ENCODE measurements at regions not wholly inside any gene's neighbourhood (a gene's known extent, or its start where the extent isn't known, plus 50 kb on each side); places are given as distances from the start of the nearest gene placed in this dataset.

DNA sequence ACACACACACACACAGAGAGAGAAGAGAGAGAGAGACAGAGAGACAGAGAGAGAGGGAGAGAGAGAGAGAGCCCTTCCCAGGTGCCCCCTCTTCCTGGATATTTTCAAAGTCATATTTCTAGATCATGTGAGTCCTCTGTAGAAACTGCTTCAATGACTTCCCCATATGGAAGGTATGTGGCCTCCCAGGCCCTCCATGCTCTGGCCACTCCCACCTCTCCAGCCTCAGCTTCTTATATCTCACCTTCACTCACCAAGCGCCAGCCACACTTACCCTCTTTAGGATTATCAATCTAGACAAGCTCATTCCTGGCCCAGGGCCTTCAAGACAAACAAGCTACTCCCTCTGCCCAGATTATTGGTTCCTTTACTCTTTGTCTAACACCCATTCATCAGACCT lies 259.7 kb downstream of the MTERF1 start:
- Histone ChIP-seq H3K27ac (ENCODE audit: low read depth, low read length) (no peak overlapping the region), H3K4me3 (replicated peaks in 1 of 2; ENCODE audit: low read depth in 1 of 2, low read length in 2 of 2) (no peak overlapping the region), H3K79me2 (ENCODE audit: insufficient read depth, low read length) (no peaks in the 10 kb centered on the region), H3K4me1 (ENCODE audit: control insufficient read depth in 1 of 2, insufficient read depth in 2 of 2, low read length in 2 of 2) (no peaks in the 10 kb centered on the region), H3K9me3 (ENCODE audit: control insufficient read depth in 1 of 2, insufficient read depth in 1 of 2, low read depth in 1 of 2, low read length in 2 of 2) (no peaks in the 10 kb centered on the region), H3K4me2 (ENCODE audit: low read length) (no peak overlapping the region), H3K27me3 (ENCODE audit: insufficient read depth, low read length) (0 out of 2 replicates have a peak, but pooled peaks cover 2% of the 10 kb centered on the region), H3K36me3 (ENCODE audit: control insufficient read depth in 1 of 2, insufficient read depth in 2 of 2, low read length in 2 of 2) (no peaks in the 10 kb centered on the region), H3K9ac (ENCODE audit: low read length) (no peak overlapping the region), H3K9me2 (ENCODE audit: insufficient read depth) (no peaks in the 10 kb centered on the region), H2AFZ (ENCODE audit: low read depth, low read length, poor library complexity, severe bottlenecking) (no peak overlapping the region), H4K20me1 (ENCODE audit: insufficient read depth) (no peaks in the 10 kb centered on the region)
- no peak for TF ChIP-seq CEBPB (IDR thresholded peaks at IDR 0.05; ENCODE audit: low read depth)
- no peak for TF ChIP-seq SP1 (IDR thresholded peaks at IDR 0.05; ENCODE audit: low read depth)
- TF ChIP-seq, protein P1, sequence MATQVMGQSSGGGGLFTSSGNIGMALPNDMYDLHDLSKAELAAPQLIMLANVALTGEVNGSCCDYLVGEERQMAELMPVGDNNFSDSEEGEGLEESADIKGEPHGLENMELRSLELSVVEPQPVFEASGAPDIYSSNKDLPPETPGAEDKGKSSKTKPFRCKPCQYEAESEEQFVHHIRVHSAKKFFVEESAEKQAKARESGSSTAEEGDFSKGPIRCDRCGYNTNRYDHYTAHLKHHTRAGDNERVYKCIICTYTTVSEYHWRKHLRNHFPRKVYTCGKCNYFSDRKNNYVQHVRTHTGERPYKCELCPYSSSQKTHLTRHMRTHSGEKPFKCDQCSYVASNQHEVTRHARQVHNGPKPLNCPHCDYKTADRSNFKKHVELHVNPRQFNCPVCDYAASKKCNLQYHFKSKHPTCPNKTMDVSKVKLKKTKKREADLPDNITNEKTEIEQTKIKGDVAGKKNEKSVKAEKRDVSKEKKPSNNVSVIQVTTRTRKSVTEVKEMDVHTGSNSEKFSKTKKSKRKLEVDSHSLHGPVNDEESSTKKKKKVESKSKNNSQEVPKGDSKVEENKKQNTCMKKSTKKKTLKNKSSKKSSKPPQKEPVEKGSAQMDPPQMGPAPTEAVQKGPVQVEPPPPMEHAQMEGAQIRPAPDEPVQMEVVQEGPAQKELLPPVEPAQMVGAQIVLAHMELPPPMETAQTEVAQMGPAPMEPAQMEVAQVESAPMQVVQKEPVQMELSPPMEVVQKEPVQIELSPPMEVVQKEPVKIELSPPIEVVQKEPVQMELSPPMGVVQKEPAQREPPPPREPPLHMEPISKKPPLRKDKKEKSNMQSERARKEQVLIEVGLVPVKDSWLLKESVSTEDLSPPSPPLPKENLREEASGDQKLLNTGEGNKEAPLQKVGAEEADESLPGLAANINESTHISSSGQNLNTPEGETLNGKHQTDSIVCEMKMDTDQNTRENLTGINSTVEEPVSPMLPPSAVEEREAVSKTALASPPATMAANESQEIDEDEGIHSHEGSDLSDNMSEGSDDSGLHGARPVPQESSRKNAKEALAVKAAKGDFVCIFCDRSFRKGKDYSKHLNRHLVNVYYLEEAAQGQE (IDR thresholded peaks at IDR 0.05; ENCODE audit: low read depth): no peak
- TF ChIP-seq, protein P2, sequence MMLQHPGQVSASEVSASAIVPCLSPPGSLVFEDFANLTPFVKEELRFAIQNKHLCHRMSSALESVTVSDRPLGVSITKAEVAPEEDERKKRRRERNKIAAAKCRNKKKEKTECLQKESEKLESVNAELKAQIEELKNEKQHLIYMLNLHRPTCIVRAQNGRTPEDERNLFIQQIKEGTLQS (IDR thresholded peaks at IDR 0.05): no peak
- no peak for TF ChIP-seq JUND (IDR thresholded peaks at IDR 0.05)
- TF ChIP-seq POLR2A (IDR thresholded peaks at IDR 0.05; ENCODE audit: borderline replicate concordance, extremely low read depth, insufficient read depth, insufficient read length): no peak
- TF ChIP-seq ZNF274 (IDR thresholded peaks at IDR 0.05; ENCODE audit: low read depth, low read length): no peak
- no peak for TF ChIP-seq RAD21 (IDR thresholded peaks at IDR 0.05; ENCODE audit: low read depth)
- TF ChIP-seq EGR1 (IDR thresholded peaks at IDR 0.05; ENCODE audit: low read depth): no peak
- no peak for TF ChIP-seq SRF (IDR thresholded peaks at IDR 0.05; ENCODE audit: low read depth)
- no peak for TF ChIP-seq EZH2 (IDR thresholded peaks at IDR 0.05)
- TF ChIP-seq FOSL1 (IDR thresholded peaks at IDR 0.05; ENCODE audit: low read depth): no peak
- TF ChIP-seq POLR2AphosphoS5 (IDR thresholded peaks at IDR 0.05; ENCODE audit: low read depth, low read length): no peak
- no peak for TF ChIP-seq CBX3 (IDR thresholded peaks at IDR 0.05; ENCODE audit: low read depth)
- TF ChIP-seq, protein P3, sequence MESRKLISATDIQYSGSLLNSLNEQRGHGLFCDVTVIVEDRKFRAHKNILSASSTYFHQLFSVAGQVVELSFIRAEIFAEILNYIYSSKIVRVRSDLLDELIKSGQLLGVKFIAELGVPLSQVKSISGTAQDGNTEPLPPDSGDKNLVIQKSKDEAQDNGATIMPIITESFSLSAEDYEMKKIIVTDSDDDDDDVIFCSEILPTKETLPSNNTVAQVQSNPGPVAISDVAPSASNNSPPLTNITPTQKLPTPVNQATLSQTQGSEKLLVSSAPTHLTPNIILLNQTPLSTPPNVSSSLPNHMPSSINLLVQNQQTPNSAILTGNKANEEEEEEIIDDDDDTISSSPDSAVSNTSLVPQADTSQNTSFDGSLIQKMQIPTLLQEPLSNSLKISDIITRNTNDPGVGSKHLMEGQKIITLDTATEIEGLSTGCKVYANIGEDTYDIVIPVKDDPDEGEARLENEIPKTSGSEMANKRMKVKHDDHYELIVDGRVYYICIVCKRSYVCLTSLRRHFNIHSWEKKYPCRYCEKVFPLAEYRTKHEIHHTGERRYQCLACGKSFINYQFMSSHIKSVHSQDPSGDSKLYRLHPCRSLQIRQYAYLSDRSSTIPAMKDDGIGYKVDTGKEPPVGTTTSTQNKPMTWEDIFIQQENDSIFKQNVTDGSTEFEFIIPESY (IDR thresholded peaks at IDR 0.05; ENCODE audit: extremely low read depth, insufficient replicate concordance, low read length): no peak
- no peak for TF ChIP-seq ZFX (IDR thresholded peaks at IDR 0.05)
- TF ChIP-seq, protein P4, sequence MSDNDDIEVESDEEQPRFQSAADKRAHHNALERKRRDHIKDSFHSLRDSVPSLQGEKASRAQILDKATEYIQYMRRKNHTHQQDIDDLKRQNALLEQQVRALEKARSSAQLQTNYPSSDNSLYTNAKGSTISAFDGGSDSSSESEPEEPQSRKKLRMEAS (IDR thresholded peaks at IDR 0.05): no peak
- TF ChIP-seq, protein P5, sequence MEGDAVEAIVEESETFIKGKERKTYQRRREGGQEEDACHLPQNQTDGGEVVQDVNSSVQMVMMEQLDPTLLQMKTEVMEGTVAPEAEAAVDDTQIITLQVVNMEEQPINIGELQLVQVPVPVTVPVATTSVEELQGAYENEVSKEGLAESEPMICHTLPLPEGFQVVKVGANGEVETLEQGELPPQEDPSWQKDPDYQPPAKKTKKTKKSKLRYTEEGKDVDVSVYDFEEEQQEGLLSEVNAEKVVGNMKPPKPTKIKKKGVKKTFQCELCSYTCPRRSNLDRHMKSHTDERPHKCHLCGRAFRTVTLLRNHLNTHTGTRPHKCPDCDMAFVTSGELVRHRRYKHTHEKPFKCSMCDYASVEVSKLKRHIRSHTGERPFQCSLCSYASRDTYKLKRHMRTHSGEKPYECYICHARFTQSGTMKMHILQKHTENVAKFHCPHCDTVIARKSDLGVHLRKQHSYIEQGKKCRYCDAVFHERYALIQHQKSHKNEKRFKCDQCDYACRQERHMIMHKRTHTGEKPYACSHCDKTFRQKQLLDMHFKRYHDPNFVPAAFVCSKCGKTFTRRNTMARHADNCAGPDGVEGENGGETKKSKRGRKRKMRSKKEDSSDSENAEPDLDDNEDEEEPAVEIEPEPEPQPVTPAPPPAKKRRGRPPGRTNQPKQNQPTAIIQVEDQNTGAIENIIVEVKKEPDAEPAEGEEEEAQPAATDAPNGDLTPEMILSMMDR (IDR thresholded peaks at IDR 0.05 in 2 of 3, conservative IDR thresholded peaks at IDR 0.05 in 1 of 3; ENCODE audit: borderline replicate concordance in 1 of 3, insufficient read depth in 1 of 3, low read depth in 2 of 3, low read length in 2 of 3): no peak
- TF ChIP-seq EZH2phosphoT487 (IDR thresholded peaks at IDR 0.05; ENCODE audit: borderline replicate concordance): no peak
- TF ChIP-seq YY1 (IDR thresholded peaks at IDR 0.05; ENCODE audit: extremely low read depth, insufficient replicate concordance, low read depth, low read length): no peak
- ChIA-PET POLR2A (no interaction called here), CTCF (no interaction called here), RAD21 (ENCODE audit: low non-redundant PET in 1 of 2, low total read pairs in 2 of 2, uncharacterized antibody in 2 of 2, unreplicated experiment in 2 of 2) (no interaction called here)
- DNase-seq (ENCODE audit: low read depth, low spot score) (no peak), ATAC-seq (no peak)
- BruUV-seq (replicated peaks): no TSS peak
- intact Hi-C loops (cut with micrococcal nuclease): no loop called here
